ENCODE measurements at regions not wholly inside any gene's neighbourhood (a gene's known extent, or its start where the extent isn't known, plus 50 kb on each side); places are given as distances from the start of the nearest gene placed in this dataset.

DNA sequence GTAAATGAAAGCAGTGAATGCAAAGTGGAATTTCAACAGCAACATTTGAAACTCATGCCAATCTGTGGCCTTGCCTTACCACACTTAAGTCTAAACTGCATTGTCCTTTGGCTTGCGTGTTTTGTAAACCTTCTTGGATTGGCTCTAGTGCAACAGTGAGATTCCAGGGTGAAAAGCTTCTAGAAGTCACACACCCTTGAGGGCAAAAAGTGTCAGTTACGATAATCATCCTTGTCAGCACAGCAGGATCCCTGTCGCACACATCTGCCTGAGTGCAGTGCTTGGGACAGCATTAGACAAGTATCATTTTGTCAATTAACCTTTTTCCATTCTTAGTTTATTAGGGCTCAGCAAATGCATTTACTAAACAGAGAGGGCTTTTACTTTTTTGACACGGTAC is 243.4 kb upstream of the PTBP2 start:
- TF ChIP-seq, protein P1, sequence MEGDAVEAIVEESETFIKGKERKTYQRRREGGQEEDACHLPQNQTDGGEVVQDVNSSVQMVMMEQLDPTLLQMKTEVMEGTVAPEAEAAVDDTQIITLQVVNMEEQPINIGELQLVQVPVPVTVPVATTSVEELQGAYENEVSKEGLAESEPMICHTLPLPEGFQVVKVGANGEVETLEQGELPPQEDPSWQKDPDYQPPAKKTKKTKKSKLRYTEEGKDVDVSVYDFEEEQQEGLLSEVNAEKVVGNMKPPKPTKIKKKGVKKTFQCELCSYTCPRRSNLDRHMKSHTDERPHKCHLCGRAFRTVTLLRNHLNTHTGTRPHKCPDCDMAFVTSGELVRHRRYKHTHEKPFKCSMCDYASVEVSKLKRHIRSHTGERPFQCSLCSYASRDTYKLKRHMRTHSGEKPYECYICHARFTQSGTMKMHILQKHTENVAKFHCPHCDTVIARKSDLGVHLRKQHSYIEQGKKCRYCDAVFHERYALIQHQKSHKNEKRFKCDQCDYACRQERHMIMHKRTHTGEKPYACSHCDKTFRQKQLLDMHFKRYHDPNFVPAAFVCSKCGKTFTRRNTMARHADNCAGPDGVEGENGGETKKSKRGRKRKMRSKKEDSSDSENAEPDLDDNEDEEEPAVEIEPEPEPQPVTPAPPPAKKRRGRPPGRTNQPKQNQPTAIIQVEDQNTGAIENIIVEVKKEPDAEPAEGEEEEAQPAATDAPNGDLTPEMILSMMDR (IDR thresholded peaks at IDR 0.05; ENCODE audit: insufficient read depth, low read depth, low read length) = no peak
- no peak overlapping the region for H3K4me3 ChIP-seq (ENCODE audit: low read depth, low read length)
- DNase-seq (ENCODE audit: low read depth) = no peak

DNA sequence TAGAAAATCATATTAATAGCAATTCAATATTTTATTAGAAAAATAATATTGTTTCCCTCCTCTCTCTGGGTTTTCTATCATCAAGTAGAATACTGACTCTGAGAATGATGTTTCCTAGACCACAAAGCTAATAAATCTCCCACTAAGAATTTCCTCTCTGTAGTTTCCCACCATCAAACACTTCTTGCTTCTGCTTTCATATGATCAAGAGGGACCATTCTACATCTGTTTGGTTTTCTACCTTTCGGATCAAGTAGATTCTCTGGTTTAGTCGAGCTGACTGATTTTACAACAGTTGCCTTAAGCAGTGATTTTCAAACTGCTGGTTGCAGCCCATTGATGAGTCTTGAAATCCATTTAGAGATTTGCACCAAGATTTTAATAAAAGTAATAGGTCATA is 240.2 kb upstream of the PTBP2 start:
- TF ChIP-seq, protein P1 (IDR thresholded peaks at IDR 0.05; ENCODE audit: insufficient read depth, low read depth, low read length) = no peak
- no peak overlapping the region for H3K4me3 ChIP-seq (ENCODE audit: low read depth, low read length)
- no peak for DNase-seq (ENCODE audit: low read depth)

DNA sequence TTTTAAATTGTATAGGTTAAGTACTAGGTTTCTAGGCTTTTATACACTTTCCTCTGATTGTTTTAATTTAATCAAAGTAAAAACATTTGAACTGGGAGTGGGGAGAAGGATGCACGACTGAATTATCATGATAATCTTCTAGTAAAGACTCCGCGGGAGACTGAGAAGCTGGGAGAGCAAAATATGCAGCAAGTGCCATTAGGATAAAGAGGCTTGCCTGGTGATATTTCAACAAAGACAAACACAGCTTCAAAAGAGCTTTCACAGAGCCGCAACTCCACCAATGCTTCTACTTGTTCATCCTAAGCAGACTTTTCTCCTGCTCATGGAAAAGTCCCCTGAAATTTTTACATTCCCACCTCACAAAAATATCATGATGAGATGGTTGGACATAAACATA is 239.0 kb upstream of the PTBP2 start:
- TF ChIP-seq, protein P1 (IDR thresholded peaks at IDR 0.05; ENCODE audit: insufficient read depth, low read depth, low read length) = no peak
- H3K4me3 ChIP-seq (ENCODE audit: low read depth, low read length) = peak overlapping the region; percentile 5
- no peak for DNase-seq (ENCODE audit: low read depth)

DNA sequence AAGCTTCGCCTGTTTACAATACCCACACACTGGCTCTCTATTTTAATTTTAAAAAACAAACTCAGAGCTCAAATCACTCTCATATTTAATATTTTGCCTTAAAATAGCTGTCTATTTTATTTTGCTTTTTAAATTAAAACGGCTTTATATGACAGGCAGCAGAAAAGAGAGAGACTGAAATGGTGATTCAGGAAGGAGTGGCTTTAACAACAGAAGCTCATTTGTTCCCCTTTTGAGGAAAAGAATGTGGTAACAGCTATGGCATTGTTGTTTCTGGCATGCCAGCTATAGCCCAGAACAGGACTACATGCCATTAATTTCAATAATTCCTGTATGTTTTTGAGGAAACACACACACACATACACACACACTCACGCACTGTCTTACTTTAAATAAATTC is 234.2 kb upstream of the PTBP2 start:
- no peak overlapping the region for H3K4me3 ChIP-seq (ENCODE audit: low read depth, low read length)
- TF ChIP-seq, protein P1 (IDR thresholded peaks at IDR 0.05; ENCODE audit: insufficient read depth, low read depth, low read length) = no peak
- no peak for DNase-seq (ENCODE audit: low read depth)

DNA sequence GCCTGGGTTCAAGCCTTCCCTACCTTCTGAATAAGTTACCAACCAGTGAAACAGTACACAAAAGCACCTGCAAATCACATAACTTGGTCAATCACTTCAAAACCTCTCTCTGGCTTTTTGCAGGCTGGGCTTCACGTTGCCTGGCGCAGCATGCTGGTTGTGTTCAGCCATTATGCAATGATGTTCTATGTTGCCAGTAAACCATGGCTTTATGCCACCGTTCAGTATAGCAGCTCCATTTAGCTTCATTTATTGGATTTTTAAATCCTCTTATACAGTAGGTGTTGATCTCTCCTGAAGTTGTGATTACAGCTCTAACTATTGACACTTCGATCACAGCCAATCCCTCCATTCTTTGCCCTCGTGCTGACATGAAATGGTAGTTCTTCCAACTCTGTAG is 233.6 kb upstream of the PTBP2 start:
- DNase-seq (ENCODE audit: low read depth) = no peak
- no peak overlapping the region for H3K4me3 ChIP-seq (ENCODE audit: low read depth, low read length)
- TF ChIP-seq, protein P1 (IDR thresholded peaks at IDR 0.05; ENCODE audit: insufficient read depth, low read depth, low read length) = no peak

DNA sequence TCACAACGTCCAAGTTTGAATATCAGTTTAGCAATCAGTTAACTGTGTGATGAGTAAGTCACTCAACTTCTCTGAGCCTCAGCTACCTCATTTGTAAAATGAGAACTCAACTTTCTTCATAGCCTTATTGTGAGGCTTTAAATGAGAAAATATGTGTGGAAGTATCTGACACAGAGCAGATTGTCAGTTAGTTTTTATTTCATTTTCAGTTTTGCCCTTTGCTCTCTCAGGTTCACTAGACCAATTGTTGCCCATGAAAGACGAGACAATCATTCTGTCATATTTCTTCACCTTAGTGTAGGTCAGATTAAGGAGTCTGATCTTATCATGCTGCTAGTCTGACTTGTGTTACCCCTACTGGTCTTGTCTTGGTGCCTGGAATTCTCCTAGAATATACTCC is 232.8 kb upstream of the PTBP2 start:
- TF ChIP-seq, protein P1 (IDR thresholded peaks at IDR 0.05; ENCODE audit: insufficient read depth, low read depth, low read length) = no peak
- no peak overlapping the region for H3K4me3 ChIP-seq (ENCODE audit: low read depth, low read length)
- no peak for DNase-seq (ENCODE audit: low read depth)

DNA sequence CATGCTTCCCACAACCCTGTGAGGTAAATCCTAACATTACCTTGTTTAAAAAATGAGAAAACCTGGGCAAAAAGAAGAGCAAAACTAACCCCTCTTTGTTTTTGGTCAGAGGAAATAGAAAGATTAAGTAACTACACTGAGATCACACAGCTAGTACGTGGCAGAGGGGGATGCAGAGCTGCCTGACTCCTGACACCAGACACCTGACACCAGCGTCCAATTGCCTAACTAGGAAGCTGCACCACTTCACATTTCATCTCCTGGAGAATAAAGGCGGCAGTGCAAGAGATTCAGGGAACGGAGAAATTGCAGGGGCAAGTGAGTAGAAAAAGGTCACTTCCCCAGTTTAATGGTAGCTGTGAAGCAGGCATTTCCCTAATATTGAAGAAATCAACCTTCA is 229.3 kb upstream of the PTBP2 start:
- no peak overlapping the region for H3K4me3 ChIP-seq (ENCODE audit: low read depth, low read length)
- TF ChIP-seq, protein P1 (IDR thresholded peaks at IDR 0.05; ENCODE audit: insufficient read depth, low read depth, low read length) = no peak
- DNase-seq (ENCODE audit: low read depth) = peak; percentile 9
